GM23338 (cell line): ENCODE measurements at regions not wholly inside any gene's neighbourhood (a gene's known extent, or its start where the extent isn't known, plus 50 kb on each side); places are given as distances from the start of the nearest gene placed in this dataset.

Source experiments
- ATAC-seq: fragments of 200-7000 bp; cut with Tn5 transposase; 3 replicates; pipeline ENCODE4 v1.9.1; 2020
- DNase-seq: peaks from one replicate; pipeline ENCODE4 v3.0.0-alpha.2; 2015; ENCODE audit warnings: low spot score
- H2AFZ ChIP-seq: fragments of 200-600 bp; sonication (generic); 2 replicates; pipeline ENCODE4 v1.8.0; 2016; ENCODE audit warnings: antibody characterized with exemption, mild to moderate bottlenecking, moderate library complexity
- H3F3A ChIP-seq: fragments of 200-600 bp; sonication (generic); replicated peaks from 2 replicates; pipeline ENCODE4 v1.8.0; 2017; ENCODE audit warnings: antibody characterized with exemption, mixed run types, low read depth
- H3K27ac ChIP-seq: fragments of 200-600 bp; sonication (generic); 2 replicates; pipeline ENCODE4 v1.6.1; 2016; ENCODE audit warnings: low read depth
- H3K27me3 ChIP-seq: fragments of 200-600 bp; sonication (generic); 2 replicates; pipeline ENCODE4 v1.8.0; 2016; ENCODE audit warnings: mild to moderate bottlenecking, mixed run types, moderate library complexity; ENCODE audit not compliant: insufficient read depth
- H3K36me3 ChIP-seq: fragments of 200-600 bp; sonication (generic); 2 replicates; pipeline ENCODE4 v1.8.0; 2016; ENCODE audit warnings: mild to moderate bottlenecking; ENCODE audit not compliant: insufficient read depth
- H3K4me1 ChIP-seq: fragments of 200-600 bp; sonication (generic); 2 replicates; pipeline ENCODE4 v1.8.0; 2016; ENCODE audit warnings: mild to moderate bottlenecking, moderate library complexity; ENCODE audit not compliant: insufficient read depth
- H3K4me2 ChIP-seq: fragments of 200-600 bp; sonication (generic); 2 replicates; pipeline ENCODE4 v1.7.1; 2017; ENCODE audit warnings: mixed run types
- H3K4me3 ChIP-seq: fragments of 200-600 bp; sonication (generic); 2 replicates; pipeline ENCODE4 v1.6.1; 2016; ENCODE audit warnings: mixed run types
- H3K79me2 ChIP-seq: fragments of 200-600 bp; sonication (generic); replicated peaks from 2 replicates; pipeline ENCODE4 v1.8.0; 2017; ENCODE audit warnings: mild to moderate bottlenecking; ENCODE audit not compliant: insufficient read depth
- H3K9me2 ChIP-seq: fragments of 200-600 bp; sonication (generic); 2 replicates; pipeline ENCODE4 v1.8.0; 2017; ENCODE audit not compliant: insufficient read depth
- H4K20me1 ChIP-seq: fragments of 200-600 bp; sonication (generic); replicated peaks from 2 replicates; pipeline ENCODE4 v1.8.0; 2017; ENCODE audit warnings: mild to moderate bottlenecking; ENCODE audit not compliant: insufficient read depth
- H3K27ac Mint-ChIP-seq: 2 replicates; pipeline ENCODE4 v1.8.0; 2020; ENCODE audit warnings: inconsistent platforms, mild to moderate bottlenecking, moderate library complexity, mixed read lengths
- H3K27me3 Mint-ChIP-seq: 3 replicates; pipeline ENCODE4 v1.8.0; 2022; ENCODE audit warnings: low read depth, mild to moderate bottlenecking, moderate library complexity, mixed read lengths, inconsistent platforms; ENCODE audit not compliant: insufficient read depth, poor library complexity
- H3K36me3 Mint-ChIP-seq: 3 replicates; pipeline ENCODE4 v1.8.0; 2021; ENCODE audit warnings: low read depth, mild to moderate bottlenecking, inconsistent platforms, moderate library complexity, mixed read lengths
- H3K4me1 Mint-ChIP-seq: 3 replicates; pipeline ENCODE4 v1.8.0; 2020; ENCODE audit warnings: mild to moderate bottlenecking, inconsistent platforms, mixed read lengths
- H3K4me3 Mint-ChIP-seq: 3 replicates; pipeline ENCODE4 v1.8.0; 2021; ENCODE audit warnings: moderate library complexity, mild to moderate bottlenecking, inconsistent platforms, mixed read lengths
- H3K9me3 Mint-ChIP-seq: 3 replicates; pipeline ENCODE4 v1.8.0; 2020; ENCODE audit warnings: moderate library complexity, mild to moderate bottlenecking, inconsistent platforms, mixed read lengths
- EZH2phosphoT487 ChIP-seq: fragments of 200-600 bp; sonication (generic); IDR thresholded peaks from one replicate; pipeline ENCODE4 v1.8.1; 2018; ENCODE audit warnings: antibody characterized with exemption; ENCODE audit not compliant: unreplicated experiment
- JUNB ChIP-seq: IDR thresholded peaks from one replicate; pipeline ENCODE4 v1.6.1; 2016; ENCODE audit warnings: antibody characterized with exemption; ENCODE audit not compliant: unreplicated experiment
- NANOG ChIP-seq: IDR thresholded peaks from 2 replicates; pipeline ENCODE4 v1.6.1; 2016; ENCODE audit warnings: antibody characterized with exemption, borderline replicate concordance
- POLR2AphosphoS5 ChIP-seq: IDR thresholded peaks from 2 replicates; pipeline ENCODE4 v1.6.1; 2016; ENCODE audit warnings: antibody characterized with exemption, low read depth
- REST ChIP-seq: IDR thresholded peaks from one replicate; pipeline ENCODE4 v1.6.1; 2018; ENCODE audit warnings: antibody characterized with exemption; ENCODE audit not compliant: unreplicated experiment
- ZNF114 ChIP-seq: fragments of 250-450 bp; sonication (Bioruptor Pico); IDR thresholded peaks from 2 replicates; pipeline ENCODE4 v1.5.0; 2020; ENCODE audit warnings: mild to moderate bottlenecking, moderate library complexity
- ZNF331 ChIP-seq: fragments of 250-450 bp; sonication (Bioruptor Pico); IDR thresholded peaks from 2 replicates; pipeline ENCODE4 v1.5.0; 2020; ENCODE audit warnings: low read depth, mild to moderate bottlenecking, moderate library complexity
- ZNF462 ChIP-seq: fragments of 250-450 bp; sonication (Bioruptor Pico); IDR thresholded peaks from 2 replicates; pipeline ENCODE4 v1.5.0; 2020; ENCODE audit warnings: mild to moderate bottlenecking, moderate library complexity

GRCh38 chr5:174844971-174845370, 120.6 kb downstream of the MSX2 start:
- Mint-ChIP-seq H3K27me3 (peaks cover 10% of the 10 kb centered on the region), H3K27ac (no peak overlapping the region), H3K4me1 (peaks cover 15% of the 10 kb centered on the region), H3K9me3 (peaks cover 11% of the 10 kb centered on the region; the same call in 2 of the 3 replicates), H3K4me3 (no peak overlapping the region), H3K36me3 (peaks cover 2% of the 10 kb centered on the region; the same call in 1 of the 3 replicates)
- Histone ChIP-seq H3K4me2 (no peak overlapping the region), H4K20me1 (no peaks in the 10 kb centered on the region), H3K27me3 (no peaks in the 10 kb centered on the region), H3K4me3 (no peak overlapping the region), H3K79me2 (no peaks in the 10 kb centered on the region), H3K9me2 (peaks cover 13% of the 10 kb centered on the region; the same call in 1 of the 2 replicates), H2AFZ (no peak overlapping the region), H3K4me1 (no peaks in the 10 kb centered on the region), H3K27ac (no peak overlapping the region), H3K36me3 (no peaks in the 10 kb centered on the region), H3F3A (no peaks in the 10 kb centered on the region)
- no peak for ATAC-seq
- TF ChIP-seq NANOG = no peak
- TF ChIP-seq ZNF114 (CRISPR knock-in tag) = no peak
- no peak for TF ChIP-seq JUNB
- no peak for TF ChIP-seq ZNF331
- TF ChIP-seq ZNF462 (CRISPR knock-in tag) = no peak
- TF ChIP-seq POLR2AphosphoS5 = no peak
- TF ChIP-seq EZH2phosphoT487 = no peak
- no peak for TF ChIP-seq REST
- DNase-seq = no peak
